Retinal pigment epithelial cell (primary cell): ENCODE measurements at regions not wholly inside any gene's neighbourhood (a gene's known extent, or its start where the extent isn't known, plus 50 kb on each side); places are given as distances from the start of the nearest gene placed in this dataset.
"Not testable (repeated sequence)": the region's sequence is repeated elsewhere in the genome, so short reads cannot be mapped to it uniquely, and the experiment has no call there.

Source experiments
- DNase-seq: peaks from one replicate; pipeline ENCODE4 v3.0.0-alpha.2; 2010; ENCODE audit warnings: low read depth
- H3K4me3 ChIP-seq: 2 replicates; pipeline ENCODE4 v1.5.1; 2011; ENCODE audit warnings: mild to moderate bottlenecking, low read length, control low read depth, moderate library complexity
- CTCF ChIP-seq: conservative IDR thresholded peaks from 2 replicates; pipeline ENCODE4 v1.5.1; 2011; ENCODE audit warnings: low read depth, low read length, control low read depth, inconsistent platforms

DNA sequence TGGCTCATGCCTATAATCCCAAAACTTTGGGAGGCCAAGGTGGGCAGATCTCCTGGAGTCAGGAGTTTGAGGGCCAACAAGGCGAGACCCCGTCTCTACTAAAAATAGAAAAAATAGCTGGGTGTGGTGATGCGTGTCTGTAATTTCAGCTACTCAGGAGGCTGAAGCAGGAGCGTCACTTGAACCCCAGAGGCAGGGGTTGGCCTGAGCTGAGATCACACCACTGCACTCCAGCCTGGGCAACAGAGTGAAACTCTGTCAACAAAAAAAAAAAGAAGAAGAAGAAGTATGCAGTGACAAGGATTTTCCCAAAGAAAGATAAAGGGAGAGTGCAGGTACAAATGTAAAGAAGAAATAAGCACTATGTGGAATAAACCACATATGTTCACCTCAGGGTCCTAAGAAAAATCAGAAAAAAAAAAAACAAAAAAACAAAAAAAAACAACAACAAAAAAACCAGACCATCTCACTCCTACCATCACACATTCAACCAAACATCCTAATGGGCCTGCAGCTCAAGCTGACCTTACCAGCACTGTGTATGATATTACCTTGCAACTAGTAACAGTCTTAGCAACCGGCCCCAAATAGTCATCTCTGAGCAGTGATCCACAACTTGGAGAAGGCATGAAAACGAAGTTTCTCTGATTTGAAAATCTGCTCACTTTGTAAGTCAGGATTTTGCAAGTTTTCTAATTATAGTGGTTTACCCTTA is 296.7 kb upstream of the PROK2 start:
- no peak for DNase-seq
- no peak for TF ChIP-seq CTCF
- H3K4me3 ChIP-seq, result no peak overlapping the region

DNA sequence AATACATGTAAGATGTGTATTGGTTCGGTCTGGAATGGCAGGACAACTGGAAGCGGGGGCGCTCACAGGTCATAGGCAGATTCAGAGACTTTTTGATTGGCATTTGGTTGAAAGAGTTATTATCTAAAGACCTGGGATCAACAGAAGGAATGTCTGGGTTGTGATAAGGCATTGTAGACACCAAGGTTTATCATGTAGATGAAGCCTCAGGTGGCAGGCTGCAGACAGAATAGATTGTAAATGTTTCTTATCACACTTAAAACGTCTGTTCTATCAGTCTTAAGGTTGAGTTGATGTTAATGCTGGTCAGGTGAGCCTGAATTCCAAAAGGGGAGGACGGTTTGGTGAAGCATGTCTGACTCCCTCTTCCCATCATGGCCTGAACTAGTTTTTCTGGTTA is 295.9 kb upstream of the PROK2 start:
- H3K4me3 ChIP-seq, result no peak overlapping the region
- no peak for TF ChIP-seq CTCF
- no peak for DNase-seq

GRCh38 chr3:72080095-72080494 is 295.1 kb upstream of the PROK2 start:
- TF ChIP-seq CTCF, result no peak
- DNase-seq, result no peak
- H3K4me3 ChIP-seq, result no peak overlapping the region

DNA sequence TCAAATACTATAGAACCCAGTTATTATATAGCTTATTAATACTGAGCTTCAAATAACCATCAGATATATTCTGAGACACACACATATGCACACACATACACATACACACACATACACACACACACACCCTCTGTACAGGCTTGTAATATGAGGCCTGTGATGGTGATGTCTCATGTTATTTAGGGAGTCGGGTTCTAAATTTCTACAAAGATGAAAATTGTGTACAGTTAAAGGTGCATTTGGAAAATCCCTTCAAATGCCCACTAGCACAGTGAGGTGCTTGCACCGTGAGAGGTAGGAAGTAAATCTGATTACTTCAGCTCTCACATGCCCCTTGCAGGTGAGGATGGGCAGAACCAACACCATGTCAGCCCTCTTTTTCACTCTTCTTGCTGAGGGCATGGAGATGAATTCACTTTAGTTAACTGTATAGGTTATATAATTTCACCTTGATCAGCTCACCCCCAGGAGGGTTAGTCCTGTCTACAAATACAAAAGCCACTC is 294.5 kb upstream of the PROK2 start:
- H3K4me3 ChIP-seq, result no peak overlapping the region
- no peak for TF ChIP-seq CTCF
- no peak for DNase-seq

- H3K4me3 ChIP-seq, result no peak overlapping the region
- no peak for TF ChIP-seq CTCF
- no peak for DNase-seq
Observed at GRCh38 chr3:72078676-72079368, 293.9 kb upstream of the PROK2 start.

DNA sequence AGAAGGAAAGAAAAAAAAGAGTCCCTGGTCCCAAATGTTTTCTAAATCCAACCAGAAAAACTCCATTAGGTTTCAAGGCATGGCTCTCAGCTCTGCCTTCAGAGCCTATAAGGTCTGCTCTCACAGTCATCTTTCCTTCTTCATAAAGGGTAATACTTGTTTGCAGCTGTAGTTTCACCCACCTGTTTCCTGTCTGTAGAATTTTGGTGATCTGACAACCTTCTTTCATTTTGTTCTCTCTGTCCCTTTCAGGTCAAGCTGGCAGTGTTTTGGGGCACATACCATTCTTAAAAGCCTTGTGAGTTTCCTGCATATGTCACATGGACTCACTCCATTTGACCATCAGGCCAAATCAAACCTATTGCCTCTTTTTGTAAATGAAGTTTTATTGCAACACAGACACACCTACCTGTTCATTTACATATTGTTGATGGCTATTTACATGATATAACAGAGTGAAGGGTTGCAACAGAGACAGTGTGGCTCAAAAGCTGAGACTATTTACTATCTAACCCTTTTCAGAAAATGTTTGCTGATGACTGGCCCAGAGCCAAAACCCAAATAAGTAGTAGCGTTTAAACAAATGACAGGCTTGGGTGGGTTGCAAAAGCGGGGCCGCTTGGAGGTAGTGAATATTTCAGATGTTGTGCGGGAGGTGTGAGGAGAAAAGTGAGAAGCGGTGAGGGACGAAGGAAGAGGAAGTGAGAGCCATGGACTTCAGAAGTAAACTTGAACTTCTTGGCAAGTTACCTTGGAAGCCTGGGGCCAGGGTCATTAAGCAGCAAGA is 292.7 kb upstream of the PROK2 start:
- no peak for DNase-seq
- no peak overlapping the region for H3K4me3 ChIP-seq
- TF ChIP-seq CTCF, result no peak

GRCh38 chr3:72075848-72076247 is 290.9 kb upstream of the PROK2 start:
- DNase-seq, H3K4me3 ChIP-seq: not testable (repeated sequence)
